Dermis blood vessel endothelial cell (primary cell): ENCODE measurements at regions not wholly inside any gene's neighbourhood (a gene's known extent, or its start where the extent isn't known, plus 50 kb on each side); places are given as distances from the start of the nearest gene placed in this dataset.
A peak's percentile ranks its signal among the peaks of the same experiment; 100 is the strongest.
"Not testable (repeated sequence)": the region's sequence is repeated elsewhere in the genome, so short reads cannot be mapped to it uniquely, and the experiment has no call there.

ENCODE experiments used
- DNase-seq: peaks from one replicate; pipeline ENCODE4 v3.0.0; 2010

DNA sequence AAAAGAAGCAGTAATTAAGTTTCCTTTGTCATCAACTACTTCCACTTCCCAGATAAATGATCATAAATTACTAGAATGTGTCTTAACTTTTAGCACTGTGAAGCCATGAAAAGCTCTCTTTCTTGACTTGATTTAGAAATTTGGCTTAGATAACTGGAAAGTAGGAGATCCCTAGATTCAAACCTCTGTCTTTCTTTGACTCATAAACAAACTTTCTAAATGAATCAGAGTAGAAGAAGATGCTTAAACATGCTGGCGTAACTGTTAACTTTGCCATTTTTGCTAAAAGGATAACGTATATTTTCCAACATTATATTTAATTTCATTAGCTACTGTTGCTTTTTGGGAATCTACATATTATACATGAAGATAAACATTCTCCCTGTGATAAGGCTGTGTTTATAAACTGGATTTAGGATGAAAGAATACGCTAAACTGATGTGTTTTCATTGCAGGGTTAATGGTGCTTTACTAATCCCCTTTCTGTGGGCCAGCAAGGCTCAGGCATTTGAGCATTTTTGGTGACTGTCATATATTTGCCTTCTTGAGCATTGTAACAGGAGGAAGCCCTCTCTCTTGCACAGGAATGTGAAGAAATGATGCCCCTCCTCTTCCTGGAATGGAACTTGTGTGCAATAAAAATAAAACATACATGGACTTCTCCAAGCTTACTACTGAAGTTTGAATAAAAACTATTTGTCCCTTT is 301.4 kb downstream of the BMP4 start:
- no peak for DNase-seq

DNA sequence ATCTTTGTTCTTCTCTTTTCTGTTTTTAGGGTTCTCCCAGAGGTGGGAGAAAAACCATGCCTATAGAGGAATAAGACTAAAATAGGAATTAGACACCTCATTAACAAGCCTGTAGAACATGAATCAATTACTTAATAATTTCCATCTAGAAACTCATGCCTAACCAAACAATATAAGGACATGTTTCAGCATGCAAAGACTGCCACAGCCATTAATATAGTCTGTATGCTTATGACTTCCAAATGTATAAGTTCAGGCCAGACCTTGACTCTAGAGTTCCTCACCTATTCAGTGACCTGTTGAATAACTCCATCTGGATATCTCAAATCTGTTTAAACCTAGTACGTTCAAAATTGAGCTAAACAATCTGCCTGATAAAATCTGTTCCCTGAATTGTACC is 304.6 kb downstream of the BMP4 start:
- DNase-seq = no peak

DNA sequence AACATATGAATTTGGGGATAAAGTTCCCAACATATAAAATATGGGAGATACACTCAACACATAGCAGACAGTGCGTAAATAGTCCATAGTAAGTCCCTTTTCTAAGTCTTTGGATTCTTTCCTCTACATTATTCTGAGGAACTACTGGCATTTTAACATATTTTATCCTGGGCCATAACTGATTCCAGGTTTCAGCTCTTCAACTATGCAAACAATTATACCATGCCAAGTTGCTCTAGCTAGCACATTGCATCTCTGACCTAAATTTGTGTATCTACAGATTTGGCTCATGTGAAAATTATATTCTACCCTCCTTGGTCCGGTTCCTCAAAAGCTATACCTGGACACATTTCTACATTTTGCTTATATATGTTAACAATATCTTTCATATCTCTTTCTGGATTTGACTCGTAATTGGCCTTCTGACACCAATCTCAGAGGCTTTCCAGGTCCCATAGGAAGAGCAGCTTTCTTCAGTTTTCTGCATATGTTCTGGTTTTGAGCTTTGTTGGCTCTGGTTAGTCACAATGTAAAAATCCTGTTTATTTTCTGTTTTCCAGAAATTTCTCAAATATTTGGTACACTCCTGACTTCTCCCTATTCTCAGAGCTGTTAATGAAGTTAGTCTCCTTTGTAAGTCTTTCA is 305.4 kb downstream of the BMP4 start:
- DNase-seq = no peak

DNA sequence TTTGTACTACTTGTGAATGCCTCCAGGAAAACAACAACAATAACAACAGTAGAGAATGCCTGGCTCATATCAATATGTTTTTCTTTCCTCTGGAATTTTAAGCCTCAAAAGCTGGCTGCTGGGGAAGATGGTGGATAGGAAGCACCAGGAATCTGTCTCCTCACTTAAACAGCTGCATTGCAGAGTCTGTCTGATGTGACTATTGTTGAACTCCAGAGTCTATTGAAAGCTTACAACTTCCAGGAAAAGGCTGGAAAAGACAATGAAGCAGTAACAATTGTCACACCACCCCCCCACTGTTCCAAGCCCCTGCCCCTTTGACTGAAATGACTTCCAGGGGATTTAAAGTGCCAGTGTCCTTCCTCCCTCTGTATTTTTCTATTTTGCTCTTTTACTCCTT is 309.7 kb downstream of the BMP4 start:
- peak; percentile 48 for DNase-seq

DNA sequence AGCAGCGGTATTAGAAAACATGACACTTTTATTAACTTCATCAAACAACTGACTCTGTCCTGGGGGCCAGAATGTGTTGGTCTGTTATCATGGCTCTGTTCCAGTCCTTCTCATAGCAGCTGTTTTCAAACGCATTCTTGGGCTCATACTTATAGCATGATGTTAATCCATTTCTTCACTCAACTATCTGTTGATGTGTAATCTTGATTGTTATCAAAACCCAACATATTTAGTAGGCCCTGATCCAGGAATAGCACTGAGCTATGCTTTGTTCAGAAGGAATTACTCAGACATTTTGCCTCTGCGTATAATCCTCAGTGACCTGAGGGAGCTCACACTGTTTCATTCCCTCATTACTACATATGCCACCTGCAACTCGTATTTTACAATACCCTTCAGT is 315.9 kb downstream of the BMP4 start:
- no peak for DNase-seq

DNA sequence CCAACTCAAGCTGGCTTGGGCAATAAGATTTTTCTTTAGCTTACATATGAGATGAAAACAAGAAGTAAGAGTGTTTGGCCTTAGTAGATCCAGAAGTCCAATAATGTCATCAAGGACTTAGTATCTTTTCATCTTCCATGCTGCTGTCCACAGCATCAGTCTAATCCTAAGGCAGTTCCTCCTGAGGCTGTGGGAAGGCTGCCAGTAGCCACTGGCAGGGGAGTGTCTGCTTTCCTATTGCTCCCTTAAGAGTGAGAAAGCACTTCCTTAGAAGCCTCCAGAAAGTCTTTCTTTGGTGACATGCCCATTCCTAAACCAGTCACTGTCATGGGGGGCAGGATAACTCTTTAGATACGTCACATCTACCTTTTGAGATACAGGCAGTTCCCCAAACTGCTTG is 317.7 kb downstream of the BMP4 start:
- DNase-seq = no peak

DNA sequence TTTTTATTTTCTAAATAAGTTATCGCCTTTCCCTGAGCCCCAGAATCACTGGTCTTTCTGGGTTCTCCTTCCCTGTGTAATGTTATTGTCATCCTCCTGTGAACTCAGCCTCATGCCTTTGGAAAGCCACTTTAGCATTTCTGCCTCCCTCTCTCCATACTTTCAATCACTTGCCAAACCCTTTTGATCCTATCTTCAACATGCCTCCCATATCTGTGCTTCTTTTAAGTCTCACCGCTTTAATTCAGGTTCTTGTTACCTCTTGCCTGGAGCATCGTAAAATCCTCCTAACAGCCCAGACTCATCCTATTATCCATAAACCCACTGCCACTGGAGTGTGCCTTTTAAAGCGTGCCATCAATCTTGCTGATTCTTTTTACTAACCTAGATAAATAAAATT is 321.8 kb downstream of the BMP4 start:
- DNase-seq = no peak

DNA sequence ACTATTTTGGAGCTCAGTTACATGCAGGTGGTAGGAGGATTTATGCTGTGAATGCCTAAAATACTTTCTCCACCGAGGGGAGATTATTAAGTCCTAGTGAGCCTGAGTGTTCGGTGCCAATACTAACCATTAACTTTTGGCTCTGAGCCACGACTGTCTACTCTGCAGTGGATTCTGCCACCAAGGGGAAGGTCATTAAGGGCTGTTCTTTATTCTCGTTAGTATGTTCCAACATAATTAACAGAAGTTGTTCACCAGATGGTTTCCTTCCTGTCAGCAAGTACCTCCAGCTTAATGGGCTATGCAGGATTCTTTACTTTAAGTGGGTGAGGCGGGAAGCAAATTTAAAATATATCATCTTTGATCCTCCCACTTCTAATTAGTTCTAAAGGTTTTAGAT is 326.3 kb downstream of the BMP4 start:
- peak; percentile 61 for DNase-seq

DNA sequence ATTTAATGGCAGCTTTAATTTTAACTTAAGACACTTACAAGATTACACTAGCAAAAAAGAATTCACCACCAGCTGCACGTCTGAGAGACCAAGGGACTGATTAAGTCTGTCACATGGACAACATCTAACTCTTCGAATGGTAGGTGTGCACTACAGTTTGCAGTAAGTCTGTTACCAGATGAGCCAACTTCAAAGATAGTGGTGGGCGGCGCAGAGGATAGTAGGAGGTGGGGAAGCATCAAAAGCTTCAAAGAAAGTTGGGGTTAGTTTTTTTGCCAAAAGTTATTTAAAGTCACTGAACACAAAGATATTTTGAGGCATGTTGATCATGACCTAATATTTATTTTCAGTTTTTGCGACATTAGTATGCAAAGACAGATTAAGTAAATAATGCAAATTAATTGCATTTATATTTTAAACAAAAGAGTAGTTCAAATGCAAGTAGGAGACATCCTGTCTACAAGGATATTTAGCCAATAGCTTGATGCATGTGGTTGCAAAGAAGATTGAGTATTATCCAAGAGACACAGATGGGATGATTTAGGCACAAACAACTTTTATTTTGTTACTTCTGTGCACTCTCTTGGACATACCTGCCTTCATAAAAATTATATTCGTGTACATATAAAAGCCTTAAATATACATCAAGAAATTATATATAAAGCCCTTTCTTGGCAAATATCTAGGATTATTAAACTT is 327.7 kb downstream of the BMP4 start:
- DNase-seq = no peak

DNA sequence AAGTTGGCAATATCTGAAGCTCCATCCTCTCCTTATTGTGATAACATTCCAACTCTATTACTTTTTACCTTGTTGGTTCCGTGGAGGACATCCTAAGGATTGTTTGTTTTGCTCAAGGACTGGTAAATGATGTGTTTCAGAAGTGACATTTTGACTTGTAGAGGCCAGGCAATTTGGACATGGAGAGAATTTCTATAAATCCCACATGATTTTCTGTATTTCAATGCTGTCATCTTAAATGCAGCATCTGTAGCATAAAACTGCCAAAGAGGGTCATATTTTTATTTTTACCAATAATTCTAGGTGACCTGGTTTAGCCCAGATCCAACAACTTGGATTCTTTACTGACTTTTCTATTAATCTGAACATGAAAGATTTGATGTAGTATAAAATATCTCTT is 328.4 kb downstream of the BMP4 start:
- DNase-seq = no peak

DNA sequence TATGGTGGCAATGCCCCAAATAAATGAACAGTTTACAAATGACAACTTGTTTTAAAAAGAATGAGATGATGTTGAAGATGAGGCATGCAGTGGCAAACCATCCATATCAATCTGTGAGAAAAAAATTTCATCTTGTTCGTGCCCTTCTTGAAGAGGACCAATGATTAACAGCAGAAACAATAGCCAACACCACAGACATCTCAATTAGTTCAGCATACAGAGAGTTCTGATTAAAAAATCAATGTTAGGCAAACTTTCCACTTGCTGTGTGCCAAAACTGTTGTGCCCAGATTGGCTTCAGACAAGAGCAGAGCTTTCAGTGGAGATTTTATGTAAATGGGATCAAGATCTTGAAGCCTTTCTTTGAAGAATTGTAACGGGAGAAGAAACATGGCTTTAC is 329.9 kb downstream of the BMP4 start:
- DNase-seq = no peak

DNA sequence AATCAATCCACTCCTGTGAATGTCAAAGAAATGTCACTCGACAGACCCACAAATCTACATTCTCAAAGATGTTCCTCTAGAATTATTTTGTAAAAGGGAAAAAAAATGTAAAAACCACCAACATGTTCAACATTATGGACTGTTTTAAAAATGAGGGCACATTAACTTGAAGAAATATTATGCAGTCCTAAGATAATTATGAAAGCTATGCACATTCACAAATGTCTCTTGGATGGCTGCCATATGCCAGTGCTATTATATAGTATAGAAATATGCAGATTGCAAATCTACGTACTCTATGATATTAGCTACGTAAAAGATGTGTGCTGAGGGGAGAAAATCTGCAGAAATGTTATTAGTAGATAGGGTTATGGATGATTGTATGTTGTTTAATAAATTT is 334.2 kb downstream of the BMP4 start:
- DNase-seq = no peak

DNA sequence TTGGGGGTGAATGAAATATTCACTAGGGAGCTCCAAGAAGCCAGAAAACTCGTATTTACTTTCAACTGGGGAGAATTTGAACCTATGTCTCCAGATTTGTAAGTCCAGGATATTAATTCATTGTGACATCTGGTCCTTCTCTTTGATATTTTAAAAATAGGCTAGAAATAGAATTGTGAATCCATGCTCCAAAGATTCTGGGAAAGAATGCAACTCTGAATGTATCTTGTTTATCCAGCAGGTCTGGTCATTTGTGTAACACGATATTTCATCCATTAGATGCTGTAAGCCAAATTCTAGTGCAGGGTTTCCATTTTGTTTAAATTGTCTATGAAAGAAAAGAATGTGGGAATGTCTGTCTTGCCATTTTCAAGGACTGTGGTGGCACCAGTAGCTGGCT is 334.7 kb downstream of the BMP4 start:
- no peak for DNase-seq

DNA sequence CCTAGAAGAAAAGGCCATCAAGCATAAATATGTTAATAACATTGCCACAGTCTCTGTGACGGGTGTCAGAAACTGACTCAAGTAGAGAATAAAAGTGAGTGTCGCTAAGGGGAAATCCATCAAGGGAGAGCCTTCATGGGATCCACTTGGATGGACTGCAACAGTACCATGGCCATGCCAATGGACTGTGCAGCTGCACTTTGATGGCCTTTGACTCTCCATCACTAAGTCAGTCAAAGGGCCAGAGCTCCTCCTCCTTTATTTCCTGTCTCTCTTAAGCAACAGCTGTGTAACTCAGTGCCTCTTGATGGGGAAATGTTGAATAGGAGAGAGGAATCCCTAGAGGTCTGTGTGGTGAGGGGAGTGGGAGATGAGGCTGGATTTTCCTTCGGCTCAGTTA is 335.2 kb downstream of the BMP4 start:
- DNase-seq = no peak

DNA sequence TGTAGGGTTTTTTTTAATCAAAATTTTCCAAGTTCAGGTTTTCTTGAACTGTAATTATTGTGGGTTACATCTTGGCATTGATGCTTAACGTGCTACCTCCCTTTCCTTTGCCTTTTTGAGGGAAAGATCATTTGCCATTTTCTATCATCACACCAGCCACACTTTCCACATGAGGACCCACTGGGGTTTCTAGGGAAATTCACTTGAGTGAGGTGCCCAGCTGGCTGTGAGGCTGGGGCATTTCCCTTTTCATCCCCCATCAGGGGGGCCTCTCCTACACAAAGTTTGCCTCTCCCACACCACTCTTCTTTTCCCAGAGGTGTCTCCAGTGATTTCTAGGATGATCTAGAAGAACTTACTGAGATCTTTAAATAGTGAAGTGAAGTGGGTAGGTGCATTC is 335.7 kb downstream of the BMP4 start:
- no peak for DNase-seq

DNA sequence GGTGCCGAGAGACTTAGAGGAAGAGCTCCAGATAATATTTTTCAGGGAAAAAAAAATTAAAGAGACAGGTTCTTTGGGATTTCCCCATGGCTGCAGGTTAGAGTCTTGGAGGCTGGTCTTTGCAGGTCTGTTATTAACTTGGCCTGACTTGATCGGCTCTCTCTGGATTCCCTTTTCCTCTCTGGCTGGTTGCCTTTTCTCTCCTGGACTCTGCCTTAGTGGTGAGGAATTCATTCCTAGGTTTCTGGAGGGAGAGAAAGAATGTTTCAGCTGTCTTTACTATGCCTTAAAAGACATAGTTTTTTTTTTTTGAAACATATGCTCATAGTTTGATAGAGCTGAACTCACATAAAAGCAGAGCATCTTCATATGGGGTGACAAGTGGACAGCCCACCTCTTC is 336.3 kb downstream of the BMP4 start:
- DNase-seq = no peak

DNA sequence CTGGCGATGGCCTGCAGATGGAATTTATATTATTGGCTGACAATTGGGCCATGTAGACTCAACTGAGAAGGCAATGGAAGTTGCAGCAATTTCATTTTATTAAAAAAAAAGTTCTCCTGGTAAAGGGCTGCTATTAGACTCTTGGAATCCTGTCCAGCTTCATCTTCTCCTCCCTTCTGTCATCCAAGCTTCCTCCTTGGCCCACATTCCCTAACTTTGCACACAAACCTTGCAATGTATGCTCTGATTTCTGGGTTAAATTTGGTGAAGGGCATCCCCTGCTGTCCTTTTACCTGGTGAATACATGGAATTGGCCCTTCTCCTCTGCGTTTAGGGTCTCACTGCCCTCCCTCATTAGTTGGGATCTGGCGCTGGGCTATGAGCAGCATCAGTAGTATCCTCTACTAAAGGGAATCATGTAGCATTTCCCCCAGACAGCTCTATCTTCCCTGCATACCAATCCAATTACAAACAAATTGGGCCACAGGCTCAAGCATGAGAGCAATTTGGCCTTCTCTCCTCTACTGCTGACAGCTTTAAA is 336.9 kb downstream of the BMP4 start:
- no peak for DNase-seq

DNA sequence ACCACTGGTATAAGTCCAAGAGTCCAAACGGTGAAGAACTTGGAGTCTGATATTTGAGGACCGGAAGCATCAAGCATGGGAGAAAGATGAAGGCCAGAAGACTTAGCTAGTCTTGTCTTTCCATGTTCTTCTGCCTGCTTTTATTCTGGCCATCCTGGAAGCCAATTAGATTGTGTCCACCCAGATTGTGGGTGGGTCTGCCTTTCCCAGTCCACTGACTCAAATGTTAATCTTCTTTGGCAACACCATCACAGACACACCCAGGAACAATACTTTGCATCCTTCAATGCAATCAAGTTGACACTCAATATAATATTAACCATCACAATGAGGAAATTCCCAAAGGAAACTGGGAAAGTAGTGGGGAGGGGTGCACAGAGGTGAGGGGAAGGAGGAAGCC is 340.1 kb downstream of the BMP4 start:
- DNase-seq = not testable (repeated sequence)

DNA sequence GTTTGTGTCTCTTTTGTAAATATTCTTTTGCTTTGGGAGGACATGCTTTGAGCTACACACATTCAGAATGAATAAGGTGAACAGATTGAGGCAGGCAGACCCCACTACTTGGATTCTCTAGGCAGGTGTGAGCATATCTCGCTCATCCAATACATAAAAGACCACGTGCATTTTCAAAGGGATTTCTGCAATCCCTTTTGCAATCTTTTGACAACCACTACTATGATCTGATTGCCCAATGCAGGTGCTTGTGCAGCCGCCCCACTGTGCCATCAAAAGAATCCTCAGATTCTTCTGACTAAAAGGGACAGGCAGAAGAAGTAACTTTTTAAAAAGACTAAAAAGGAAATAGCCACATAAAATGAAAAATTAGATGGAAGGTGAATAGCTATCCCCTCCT is 341.4 kb downstream of the BMP4 start:
- no peak for DNase-seq

DNA sequence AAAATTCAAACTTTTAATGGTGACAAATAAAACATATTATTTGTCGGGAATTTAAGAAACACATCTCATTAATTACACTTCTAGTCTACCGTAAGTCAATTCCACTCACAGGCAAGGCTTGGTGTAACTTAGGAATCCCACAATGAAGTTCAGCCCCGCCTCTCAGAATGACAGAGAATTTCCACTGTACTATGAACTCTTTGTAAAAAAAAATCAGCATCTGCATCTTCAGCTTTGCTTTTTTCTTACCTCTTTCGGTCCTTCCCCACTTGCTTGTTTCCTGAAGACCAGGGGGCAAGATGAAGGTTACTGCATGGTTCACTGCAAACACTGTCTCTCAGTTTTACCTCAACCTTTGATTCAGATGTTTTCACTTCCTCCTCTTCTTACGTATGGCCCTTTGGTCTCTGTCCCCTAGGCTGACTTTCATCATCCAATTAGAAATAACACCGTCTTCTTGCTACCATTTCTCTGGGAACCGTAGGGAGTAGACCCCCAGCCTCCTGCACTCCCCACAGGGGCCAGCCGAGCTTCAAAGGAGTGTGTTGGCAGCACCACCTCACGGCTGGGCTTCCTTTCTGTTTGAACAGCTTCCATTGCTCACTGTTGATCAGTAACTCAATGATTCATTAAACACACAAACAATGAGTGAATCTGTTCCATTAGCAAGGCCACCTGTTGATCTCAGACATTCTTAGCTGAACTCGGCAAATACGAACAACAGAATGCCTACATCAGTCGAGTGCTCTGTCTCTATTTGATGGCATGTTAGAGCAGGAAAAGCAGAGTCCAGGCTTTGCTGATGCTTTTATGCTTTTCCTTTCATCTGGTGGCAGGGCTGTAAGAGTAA is 343.0 kb downstream of the BMP4 start:
- peak; percentile 72 for DNase-seq

DNA sequence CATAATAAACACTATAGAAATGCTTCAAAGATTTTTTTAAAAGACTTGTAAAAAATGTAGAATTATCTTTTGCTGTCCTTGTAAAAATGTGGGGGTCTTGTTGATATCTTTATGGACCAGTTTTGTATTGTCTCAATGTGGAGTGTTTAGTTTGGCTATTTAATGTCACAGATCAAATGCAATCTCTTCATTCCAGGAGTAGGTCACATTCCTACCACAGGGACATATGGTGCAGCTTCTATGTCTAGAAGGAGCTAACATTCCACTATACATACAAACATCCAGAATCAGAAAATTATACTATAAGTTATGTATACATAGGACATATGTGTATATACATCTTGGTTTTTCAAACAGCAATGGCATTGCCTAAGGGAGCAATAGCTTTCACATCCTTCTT is 345.7 kb downstream of the BMP4 start:
- DNase-seq = no peak

DNA sequence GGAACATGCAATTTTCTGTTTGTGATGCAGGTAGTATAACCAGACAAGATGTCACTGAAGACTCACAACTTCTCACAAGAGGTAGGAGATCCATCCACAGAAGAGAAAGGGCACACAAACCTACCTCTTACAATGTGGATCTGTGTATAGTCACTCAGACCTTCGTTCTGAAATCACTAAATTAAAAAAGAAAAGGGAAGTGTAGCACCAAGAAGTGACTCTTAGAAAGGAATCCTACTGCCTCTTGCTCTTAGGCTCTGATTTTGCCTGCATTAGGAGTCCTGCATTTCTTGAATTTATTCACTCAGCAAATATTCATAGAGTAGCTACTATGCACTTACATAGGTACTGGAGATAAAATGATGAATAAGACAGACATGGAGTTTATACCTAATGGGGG is 347.6 kb downstream of the BMP4 start:
- no peak for DNase-seq

DNA sequence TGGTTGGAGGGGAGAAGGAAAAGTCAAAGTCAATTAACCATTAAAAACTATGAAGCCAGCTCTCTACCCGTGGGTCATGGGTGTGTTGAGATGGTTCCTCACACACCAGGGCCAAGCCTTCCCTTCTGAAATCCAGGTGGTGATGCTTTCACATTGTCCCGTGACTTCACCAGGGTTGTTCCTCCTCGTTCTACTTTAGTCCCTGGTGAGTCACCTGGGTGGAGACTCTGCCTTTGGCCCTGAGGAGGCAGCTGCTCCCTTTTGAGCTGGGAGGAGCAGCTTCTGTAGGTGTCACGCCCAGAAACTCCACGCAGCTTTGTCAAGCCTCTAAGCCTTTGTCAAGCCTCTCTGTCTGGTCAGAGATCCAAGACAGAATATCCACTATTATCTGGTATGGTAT is 348.3 kb downstream of the BMP4 start:
- DNase-seq = no peak
